Lung (tissue), 11 donors: ENCODE measurements at regions not wholly inside any gene's neighbourhood (a gene's known extent, or its start where the extent isn't known, plus 50 kb on each side); places are given as distances from the start of the nearest gene placed in this dataset.

ENCODE experiments used
- ATAC-seq: fragments of 200-7000 bp; cut with Tn5 transposase; one replicate; pipeline ENCODE4 v1.9.1; 2020; ENCODE audit warnings: moderate number of reproducible peaks; ENCODE audit not compliant: insufficient read depth, low FRiP score
- DNase-seq, 3 donors: peaks; one replicate each; pipeline ENCODE4 v3.0.0-alpha.2; 2013 to 2017
- H3K27ac ChIP-seq, 2 donors: one replicate each; pipeline ENCODE4 v1.5.1; 2013; ENCODE audit warnings: mild to moderate bottlenecking in 2 of 2, moderate library complexity in 2 of 2, control low read depth in 1 of 2, inconsistent platforms in 1 of 2, low read depth in 1 of 2, low read length in 1 of 2
- H3K27me3 ChIP-seq, 3 donors: one replicate each; pipeline ENCODE4 v1.5.1; 2013; ENCODE audit warnings: low read length in 2 of 3; ENCODE audit not compliant: control insufficient read depth in 3 of 3, insufficient read depth in 3 of 3
- H3K36me3 ChIP-seq, 4 donors: one replicate each; pipeline ENCODE4 v1.5.1; 2013; ENCODE audit warnings: low read length in 4 of 4, mild to moderate bottlenecking in 1 of 4, moderate library complexity in 1 of 4; ENCODE audit not compliant: control insufficient read depth in 4 of 4, insufficient read depth in 4 of 4
- H3K4me1 ChIP-seq, 5 donors: one replicate each; pipeline ENCODE4 v1.5.1; 2013; ENCODE audit warnings: low read length in 5 of 5, mild to moderate bottlenecking in 2 of 5, moderate library complexity in 1 of 5; ENCODE audit not compliant: control insufficient read depth in 5 of 5, insufficient read depth in 5 of 5
- H3K4me3 ChIP-seq: one replicate; pipeline ENCODE4 v1.5.1; 2013; ENCODE audit warnings: mild to moderate bottlenecking, control low read depth, moderate library complexity
- H3K9ac ChIP-seq, 2 donors: one replicate each; pipeline ENCODE4 v1.5.1; 2013; ENCODE audit warnings: low read length in 2 of 2, control low read depth in 1 of 2; ENCODE audit not compliant: insufficient read depth in 1 of 2
- H3K9me3 ChIP-seq, 4 donors: one replicate each; pipeline ENCODE4 v1.5.1; 2013; ENCODE audit warnings: low read length in 3 of 4, mild to moderate bottlenecking in 1 of 4, moderate library complexity in 1 of 4; ENCODE audit not compliant: control insufficient read depth in 4 of 4, insufficient read depth in 3 of 4
- CTCF ChIP-seq: IDR thresholded peaks from 2 replicates; pipeline ENCODE4 v1.5.1; 2012; ENCODE audit warnings: mild to moderate bottlenecking; ENCODE audit errors: control extremely low read depth, extremely low read depth
- WGBS, 2 donors: extraction: QIAGEN DNeasy Blood & Tissue Kit; methylation state at CpG; one replicate each; pipeline ENCODE4 v1.1.7; 2013; 5-methylcytosine and 5-hydroxymethylcytosine counted together
- donor health status: control.
- donor health status: control.
- donor health status: Bipolar disorder and iron deficiency.
- donor health status: healthy.
- donor health status: DM: yes; HTN: yes; CAD: no.

- Histone ChIP-seq H3K36me3 (no peaks in the 10 kb centered on the region), H3K9me3 (peaks cover 0 to 2% (median 0%) of the 10 kb centered on the region in 4 donors), H3K9ac (no peak overlapping the region), H3K4me1 (peaks cover 0 to 6% (median 0%) of the 10 kb centered on the region in 5 donors), H3K27ac (no peak overlapping the region), H3K27me3 (peaks cover 0 to 2% (median 2%) of the 10 kb centered on the region in 3 donors), H3K4me3 (no peak overlapping the region)
- TF ChIP-seq CTCF, result no peak
- DNase-seq (no peak), ATAC-seq (no peak)
These were observed 267.1 kb downstream of the MRTFB start for GRCh38 chr16:14338236-14338635.

GRCh38 chr16:14337303-14338191 is 266.4 kb downstream of the MRTFB start:
- WGBS, 2 donors, result 46 to 63% methylated on average over 22 of the region's 22 CpGs
- no peaks in the 10 kb centered on the region for H3K36me3 ChIP-seq
- peaks cover 0 to 6% (median 0%) of the 10 kb centered on the region in 5 donors for H3K4me1 ChIP-seq
- H3K9me3 ChIP-seq, result peaks cover 0 to 2% (median 0%) of the 10 kb centered on the region in 4 donors
- no peak for TF ChIP-seq CTCF
- ATAC-seq (no peak), DNase-seq (peak; percentile 53 to 76 (median 65))
- no peak overlapping the region for H3K9ac ChIP-seq
- H3K27me3 ChIP-seq, result peaks cover 0 to 4% (median 2%) of the 10 kb centered on the region in 3 donors
- no peak overlapping the region for H3K27ac ChIP-seq
- no peak overlapping the region for H3K4me3 ChIP-seq

GRCh38 chr16:14335297-14335696 is 264.2 kb downstream of the MRTFB start:
- H3K27ac ChIP-seq, result no peak overlapping the region
- WGBS, 2 donors, result 88 to 91% methylated on average over 3 of the region's 3 CpGs

More at GRCh38 chr16:14335297-14335696, 264.2 kb downstream of the MRTFB start:
- H3K36me3 ChIP-seq, result no peaks in the 10 kb centered on the region
- no peak overlapping the region for H3K9ac ChIP-seq
- DNase-seq (no peak), ATAC-seq (no peak)
- TF ChIP-seq CTCF, result no peak
- H3K4me3 ChIP-seq, result no peak overlapping the region
- H3K4me1 ChIP-seq, result peaks cover 0 to 6% (median 0%) of the 10 kb centered on the region in 5 donors
- H3K9me3 ChIP-seq, result no peaks in the 10 kb centered on the region
- H3K27me3 ChIP-seq, result peaks cover 0 to 4% (median 2%) of the 10 kb centered on the region in 3 donors
